ENCODE measurements at regions not wholly inside any gene's neighbourhood (a gene's known extent, or its start where the extent isn't known, plus 50 kb on each side); places are given as distances from the start of the nearest gene placed in this dataset.
"Not testable (repeated sequence)": the region's sequence is repeated elsewhere in the genome, so short reads cannot be mapped to it uniquely, and the experiment has no call there.

GRCh38 chr1:103469801-103470200, 55.7 kb upstream of the RNPC3 start:
- no peak for DNase-seq

- no peak for DNase-seq
These were observed 58.4 kb upstream of the RNPC3 start for GRCh38 chr1:103467100-103467499.

GRCh38 chr1:103461161-103462105, 64.1 kb upstream of the RNPC3 start:
- peak; percentile 58 for DNase-seq

DNA sequence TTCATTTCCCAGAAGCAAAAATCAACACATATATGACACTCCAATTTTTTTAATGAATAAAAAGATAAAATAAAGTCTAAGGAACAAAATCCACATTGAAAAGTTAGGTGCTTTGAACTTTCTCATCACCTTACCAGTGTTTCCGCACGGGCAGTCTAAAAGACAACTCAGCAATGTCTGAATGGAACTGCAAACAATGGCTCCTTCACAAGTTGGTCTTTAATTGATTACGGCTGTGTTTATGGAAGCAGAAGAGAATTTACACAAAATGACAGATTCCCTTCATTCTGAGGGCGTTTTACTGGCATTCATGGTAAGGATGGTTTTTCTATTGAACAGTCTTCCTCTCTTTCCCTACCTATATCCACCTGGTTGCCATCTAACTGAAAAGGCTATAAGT, 65.0 kb upstream of the RNPC3 start:
- no peak for DNase-seq

- peak; percentile 65 for DNase-seq
These were observed 66.2 kb upstream of the RNPC3 start for GRCh38 chr1:103459346-103459745.

DNA sequence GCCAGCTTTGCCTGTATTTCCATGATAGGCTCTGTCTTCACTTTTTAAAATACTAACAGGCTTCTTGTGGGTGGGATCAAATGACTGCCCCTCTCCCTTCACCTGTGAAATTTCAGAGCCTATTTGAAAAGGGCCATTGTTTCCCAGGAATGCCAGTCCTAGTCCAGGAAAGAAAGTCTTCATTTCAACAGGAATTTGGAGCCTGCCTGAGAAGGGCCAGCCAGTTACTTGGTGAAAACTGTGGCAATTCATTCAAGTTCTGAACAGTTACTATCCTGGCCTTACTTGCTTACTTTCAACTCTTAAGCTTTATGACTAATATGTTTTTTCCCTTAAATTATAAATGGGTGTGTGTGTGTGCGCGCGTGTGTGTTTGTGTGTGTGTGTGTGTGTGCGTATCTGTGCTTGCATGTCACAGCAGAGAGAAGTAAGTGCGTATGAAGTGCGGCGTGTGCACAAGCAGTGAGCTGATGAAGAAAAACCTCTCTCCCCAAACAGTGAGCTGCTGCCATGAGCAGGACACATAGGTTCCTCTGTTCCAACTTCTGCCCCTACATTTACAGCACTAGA, 67.5 kb upstream of the RNPC3 start:
- no peak for DNase-seq

DNA sequence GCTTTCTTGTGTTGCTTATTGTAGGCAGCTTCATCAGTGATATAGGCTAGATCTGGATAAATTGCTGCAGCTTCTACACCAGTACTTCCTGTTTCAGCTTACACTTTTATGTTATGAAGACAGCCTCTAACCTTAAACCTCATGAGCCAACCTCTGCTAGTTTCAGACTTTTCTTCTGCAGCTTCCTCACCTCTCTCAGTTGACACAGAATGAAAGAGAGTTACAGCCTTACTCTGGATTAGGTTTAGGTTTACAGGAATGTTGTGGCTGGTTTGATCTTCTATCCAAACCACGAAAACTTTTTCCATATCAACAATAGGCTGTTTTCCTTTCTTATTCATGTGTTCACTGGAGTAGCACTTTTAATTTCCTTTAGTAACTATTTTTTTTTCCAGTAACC, 76.9 kb upstream of the RNPC3 start:
- DNase-seq, result no peak

- no peak for DNase-seq
These were observed 78.0 kb upstream of the RNPC3 start for GRCh38 chr1:103447471-103447870.

- DNase-seq, result no peak
These were observed 84.2 kb upstream of the RNPC3 start for GRCh38 chr1:103441342-103441741.

GRCh38 chr1:103436568-103437100, 88.9 kb upstream of the RNPC3 start:
- DNase-seq, result not testable (repeated sequence)

- DNase-seq, result no peak
These were observed 90.1 kb upstream of the RNPC3 start for GRCh38 chr1:103435443-103435842.

- DNase-seq, result peak; percentile 45
These were observed 100.8 kb upstream of the RNPC3 start for GRCh38 chr1:103424650-103425049.

DNA sequence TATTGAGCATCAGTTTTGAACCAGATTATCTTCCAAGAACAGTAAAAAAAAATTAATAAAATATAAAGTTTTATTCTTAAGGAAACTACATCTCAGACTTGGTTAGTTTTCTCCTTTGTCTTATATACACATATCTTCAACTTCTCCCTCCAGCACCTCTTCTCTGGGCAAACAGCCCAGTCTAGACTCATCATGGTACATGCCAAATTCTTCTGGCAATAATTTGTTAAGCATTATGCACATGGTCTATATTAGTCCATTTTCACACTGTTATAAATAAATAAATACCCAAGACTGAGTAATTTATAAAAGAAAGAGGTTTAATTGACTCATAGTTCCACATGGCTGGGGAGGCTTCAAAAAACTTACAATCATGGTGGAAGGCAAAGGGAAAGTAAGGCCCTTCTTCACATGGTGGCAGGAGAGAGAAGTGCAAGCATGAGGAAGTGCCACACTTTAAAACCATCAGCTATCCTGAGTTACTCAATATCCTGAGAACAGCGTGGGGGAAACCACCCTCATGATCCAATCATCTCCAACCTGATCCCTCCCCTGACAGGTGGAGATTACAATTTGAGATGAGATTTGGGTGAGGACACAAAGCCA, 108.7 kb upstream of the RNPC3 start:
- DNase-seq, result peak; percentile 87

GRCh38 chr1:103387898-103388297, 137.6 kb upstream of the RNPC3 start:
- DNase-seq, result peak; percentile 72

DNA sequence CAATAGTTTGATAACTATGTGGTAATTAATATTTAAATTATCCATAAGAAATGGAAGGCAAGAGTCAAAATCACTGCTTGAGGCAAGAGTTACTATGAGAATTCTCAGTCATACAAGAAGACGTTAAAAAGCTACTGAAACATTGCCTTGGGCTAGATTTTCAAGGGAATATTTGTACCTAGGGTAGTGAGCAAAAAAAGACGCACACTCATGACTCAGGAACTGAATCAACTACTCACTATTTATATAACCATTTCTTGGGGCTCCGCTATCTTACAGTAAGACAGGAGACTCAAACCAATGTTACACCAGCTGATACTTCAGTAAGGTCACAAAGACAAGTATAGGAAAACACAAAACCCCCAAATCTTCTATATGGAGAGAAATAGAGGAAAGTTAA, 151.5 kb upstream of the RNPC3 start:
- DNase-seq, result no peak

DNA sequence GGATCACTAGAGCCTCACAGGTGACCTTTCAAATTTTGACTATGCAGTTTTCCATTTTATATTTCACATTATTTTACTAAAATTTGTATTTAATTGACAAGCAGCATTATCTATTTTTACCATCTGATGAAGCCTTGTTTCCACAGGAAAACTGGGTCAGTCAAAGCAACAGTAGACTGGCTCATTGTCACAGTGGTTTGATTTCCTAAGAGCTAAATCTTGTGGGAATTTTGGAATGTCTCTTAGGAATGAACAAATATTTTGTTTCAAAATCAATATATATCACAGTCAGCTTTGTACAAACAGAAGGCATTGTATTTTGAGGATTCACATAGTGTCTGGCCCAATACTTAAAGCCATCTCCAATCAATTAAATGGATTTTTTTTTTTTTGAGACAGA, 152.6 kb upstream of the RNPC3 start:
- DNase-seq, result no peak

DNA sequence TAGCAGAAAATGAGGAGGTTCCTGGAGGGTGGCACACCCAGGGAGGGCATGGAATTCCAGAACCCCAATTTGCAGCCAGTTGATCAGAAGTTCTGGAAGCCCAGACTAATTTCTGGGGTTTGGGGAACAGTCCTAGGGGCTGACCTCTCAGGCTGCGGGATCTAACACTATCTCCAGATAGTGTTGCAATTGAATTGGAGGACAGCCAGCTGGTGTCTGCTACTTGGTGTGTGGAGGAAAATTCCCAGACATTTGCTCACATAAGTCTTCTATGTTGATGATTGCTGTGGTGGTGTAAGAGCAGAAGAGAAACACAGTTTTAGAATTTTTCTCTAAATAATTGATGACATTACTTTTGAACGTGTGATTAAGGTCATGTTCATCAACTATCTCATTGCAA, 154.3 kb upstream of the RNPC3 start:
- no peak for DNase-seq

DNA sequence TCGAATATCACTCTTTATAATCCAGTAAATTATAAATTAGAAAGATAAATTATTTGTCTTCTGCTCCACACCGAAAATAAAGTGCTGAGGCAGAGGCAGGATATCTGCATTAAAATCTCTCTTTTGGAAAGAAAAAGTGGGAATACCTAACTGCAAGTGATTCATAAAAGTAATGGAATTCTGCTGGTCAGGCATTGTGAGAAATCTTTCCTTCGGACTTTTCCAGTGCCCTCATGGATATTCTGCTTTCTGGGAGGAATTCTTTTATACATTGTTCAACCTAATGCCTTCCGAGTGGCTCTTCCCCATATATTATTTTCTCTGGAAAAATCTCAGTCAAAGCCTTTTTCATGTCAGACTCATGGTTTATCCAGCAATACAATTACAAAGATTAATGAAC, 158.3 kb upstream of the RNPC3 start:
- DNase-seq, result no peak

DNA sequence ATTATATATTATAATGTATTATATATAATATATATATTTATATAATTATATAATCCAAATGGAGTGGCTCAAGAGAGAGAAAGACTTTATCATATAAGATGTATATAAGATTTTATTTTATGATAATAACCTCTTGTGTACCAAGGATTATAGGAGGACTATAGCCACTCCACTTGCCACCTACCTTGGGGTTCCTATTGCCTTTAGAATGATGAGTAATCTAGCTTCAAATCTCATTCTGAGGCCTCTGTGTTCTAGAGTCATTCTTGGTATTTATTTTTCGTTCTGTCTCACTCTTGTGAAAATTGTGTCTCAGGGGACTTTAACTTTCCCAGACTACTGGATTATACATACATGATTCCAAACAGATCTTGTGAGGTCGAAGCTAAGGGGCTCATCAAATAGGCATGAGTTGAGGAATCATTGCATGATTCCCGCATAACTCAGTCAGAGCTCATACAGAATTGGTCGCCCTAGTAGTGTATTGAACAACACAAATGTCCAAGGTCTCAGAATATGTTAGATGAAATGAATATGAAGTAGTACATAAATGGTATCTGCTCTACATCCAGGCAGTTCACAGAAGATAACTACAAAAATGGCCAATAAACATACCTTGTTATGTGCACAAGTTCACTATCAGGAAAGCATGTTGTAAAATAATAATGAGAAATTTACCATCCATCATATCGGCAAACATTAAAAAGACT, 159.5 kb upstream of the RNPC3 start:
- no peak for DNase-seq

DNA sequence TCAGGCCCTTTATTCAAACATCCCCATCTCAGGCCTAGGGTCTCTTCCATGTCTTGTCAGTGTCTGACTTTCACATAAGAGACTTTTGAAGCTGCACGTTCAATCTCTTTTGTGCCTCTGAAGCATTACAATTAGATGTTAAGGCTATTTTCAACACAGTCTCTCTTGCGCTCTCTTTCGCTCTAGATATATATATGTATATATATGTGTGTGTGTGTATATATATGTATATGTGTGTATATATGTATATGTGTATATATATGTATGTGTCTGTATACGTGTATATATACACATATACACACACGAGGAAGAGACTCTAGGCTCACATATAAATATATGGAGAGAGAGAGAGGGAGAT, 162.5 kb upstream of the RNPC3 start:
- no peak for DNase-seq

- no peak for DNase-seq
These were observed 163.0 kb upstream of the RNPC3 start for GRCh38 chr1:103362348-103363007.

- DNase-seq, result peak; percentile 75
These were observed 172.1 kb upstream of the RNPC3 start for GRCh38 chr1:103353391-103353790.

GRCh38 chr1:103348136-103348535, 177.4 kb upstream of the RNPC3 start:
- DNase-seq, result no peak
